ENCODE measurements at regions not wholly inside any gene's neighbourhood (a gene's known extent, or its start where the extent isn't known, plus 50 kb on each side); places are given as distances from the start of the nearest gene placed in this dataset.

- Histone ChIP-seq H3K9me3 (replicated peaks) (no peaks in the 10 kb centered on the region), H3K27me3 (no peaks in the 10 kb centered on the region), H3K4me1 (peaks cover 20% of the 10 kb centered on the region), H3K27ac (no peak overlapping the region), H3K4me3 (no peak overlapping the region), H3K36me3 (no peaks in the 10 kb centered on the region)
- DNase-seq = no peak
These were observed 550.7 kb upstream of the SLITRK5 start for GRCh38 chr13:87120476-87120875.

GRCh38 chr13:87122551-87122950 lies 548.6 kb upstream of the SLITRK5 start:
- Histone ChIP-seq H3K27me3 (no peaks in the 10 kb centered on the region), H3K4me1 (peaks cover 20% of the 10 kb centered on the region), H3K27ac (no peak overlapping the region), H3K36me3 (no peaks in the 10 kb centered on the region), H3K4me3 (no peak overlapping the region), H3K9me3 (replicated peaks) (no peaks in the 10 kb centered on the region)
- DNase-seq = no peak

GRCh38 chr13:87123987-87124784 lies 547.0 kb upstream of the SLITRK5 start:
- H3K4me3 ChIP-seq = peak overlapping the region; percentile 54
- DNase-seq = peak; percentile 94 to 97
- H3K9me3 ChIP-seq (replicated peaks) = no peaks in the 10 kb centered on the region
- peaks cover 20% of the 10 kb centered on the region for H3K4me1 ChIP-seq
- no peaks in the 10 kb centered on the region for H3K36me3 ChIP-seq
- H3K27me3 ChIP-seq = no peaks in the 10 kb centered on the region
- peak overlapping the region; percentile 93 for H3K27ac ChIP-seq

GRCh38 chr13:87124785-87125074 lies 546.4 kb upstream of the SLITRK5 start:
- DNase-seq = peak in 1 of 2 experiments; percentile 76
- peaks cover 20% of the 10 kb centered on the region for H3K4me1 ChIP-seq
- peak overlapping the region; percentile 54 for H3K4me3 ChIP-seq
- peak overlapping the region; percentile 93 for H3K27ac ChIP-seq
- H3K9me3 ChIP-seq (replicated peaks) = no peaks in the 10 kb centered on the region
- H3K36me3 ChIP-seq = no peaks in the 10 kb centered on the region
- no peaks in the 10 kb centered on the region for H3K27me3 ChIP-seq

GRCh38 chr13:87128036-87128435 lies 543.1 kb upstream of the SLITRK5 start:
- no peak overlapping the region for H3K4me3 ChIP-seq
- H3K4me1 ChIP-seq = peaks cover 28% of the 10 kb centered on the region
- H3K27ac ChIP-seq = no peak overlapping the region
- no peaks in the 10 kb centered on the region for H3K36me3 ChIP-seq
- DNase-seq = no peak
- no peaks in the 10 kb centered on the region for H3K27me3 ChIP-seq
- no peaks in the 10 kb centered on the region for H3K9me3 ChIP-seq (replicated peaks)

- Histone ChIP-seq H3K36me3 (no peaks in the 10 kb centered on the region), H3K4me1 (peaks cover 23% of the 10 kb centered on the region), H3K4me3 (no peak overlapping the region), H3K27me3 (no peaks in the 10 kb centered on the region), H3K27ac (no peak overlapping the region), H3K9me3 (replicated peaks) (no peaks in the 10 kb centered on the region)
- no peak for DNase-seq
These were observed 542.7 kb upstream of the SLITRK5 start for GRCh38 chr13:87128491-87128890.

- H3K27ac ChIP-seq = no peak overlapping the region
- H3K9me3 ChIP-seq (replicated peaks) = no peaks in the 10 kb centered on the region
- no peak overlapping the region for H3K4me3 ChIP-seq
- no peaks in the 10 kb centered on the region for H3K36me3 ChIP-seq
- no peak for DNase-seq
- no peaks in the 10 kb centered on the region for H3K27me3 ChIP-seq
- H3K4me1 ChIP-seq = peaks cover 20% of the 10 kb centered on the region
These were observed 541.4 kb upstream of the SLITRK5 start for GRCh38 chr13:87129602-87130300.

- no peaks in the 10 kb centered on the region for H3K9me3 ChIP-seq (replicated peaks)
- H3K4me1 ChIP-seq = peaks cover 14% of the 10 kb centered on the region
- DNase-seq = no peak
These were observed 540.7 kb upstream of the SLITRK5 start for GRCh38 chr13:87130423-87130822.

GRCh38 chr13:87131611-87132010 lies 539.6 kb upstream of the SLITRK5 start:
- Histone ChIP-seq H3K4me1 (peaks cover 14% of the 10 kb centered on the region), H3K27me3 (no peaks in the 10 kb centered on the region), H3K9me3 (replicated peaks) (no peaks in the 10 kb centered on the region), H3K4me3 (no peak overlapping the region), H3K36me3 (no peaks in the 10 kb centered on the region), H3K27ac (peak overlapping the region; percentile 10; the same call in 1 of the 2 replicates)
- peak in 1 of 2 experiments; percentile 14 for DNase-seq

More at GRCh38 chr13:87130423-87130822, 540.7 kb upstream of the SLITRK5 start:
- Histone ChIP-seq H3K27me3 (no peaks in the 10 kb centered on the region), H3K36me3 (no peaks in the 10 kb centered on the region), H3K27ac (no peak overlapping the region), H3K4me3 (no peak overlapping the region)

- Histone ChIP-seq H3K27me3 (no peaks in the 10 kb centered on the region), H3K36me3 (no peaks in the 10 kb centered on the region), H3K27ac (no peak overlapping the region), H3K4me1 (no peaks in the 10 kb centered on the region), H3K4me3 (no peak overlapping the region), H3K9me3 (replicated peaks) (no peaks in the 10 kb centered on the region)
- no peak for DNase-seq
These were observed 532.3 kb upstream of the SLITRK5 start for GRCh38 chr13:87138866-87139265.

- no peak overlapping the region for H3K27ac ChIP-seq
- DNase-seq = no peak
- H3K27me3 ChIP-seq = no peaks in the 10 kb centered on the region
- no peaks in the 10 kb centered on the region for H3K9me3 ChIP-seq (replicated peaks)
- no peak overlapping the region for H3K4me3 ChIP-seq
- H3K4me1 ChIP-seq = no peaks in the 10 kb centered on the region
- H3K36me3 ChIP-seq = no peaks in the 10 kb centered on the region
These were observed 524.1 kb upstream of the SLITRK5 start for GRCh38 chr13:87147076-87147475.

- H3K36me3 ChIP-seq = no peaks in the 10 kb centered on the region
- no peaks in the 10 kb centered on the region for H3K4me1 ChIP-seq
- H3K9me3 ChIP-seq (replicated peaks) = no peaks in the 10 kb centered on the region
- no peak overlapping the region for H3K27ac ChIP-seq
- no peaks in the 10 kb centered on the region for H3K27me3 ChIP-seq
- H3K4me3 ChIP-seq = no peak overlapping the region
- no peak for DNase-seq
These were observed 517.8 kb upstream of the SLITRK5 start for GRCh38 chr13:87153371-87153770.

GRCh38 chr13:87166348-87166747 lies 504.8 kb upstream of the SLITRK5 start:
- H3K9me3 ChIP-seq (replicated peaks) = no peaks in the 10 kb centered on the region
- H3K36me3 ChIP-seq = no peaks in the 10 kb centered on the region
- no peaks in the 10 kb centered on the region for H3K27me3 ChIP-seq
- H3K4me1 ChIP-seq = no peaks in the 10 kb centered on the region
- no peak overlapping the region for H3K4me3 ChIP-seq
- H3K27ac ChIP-seq = no peak overlapping the region
- DNase-seq = no peak

GRCh38 chr13:87168390-87168789 lies 502.8 kb upstream of the SLITRK5 start:
- Histone ChIP-seq H3K36me3 (no peaks in the 10 kb centered on the region), H3K27ac (no peak overlapping the region), H3K9me3 (replicated peaks) (no peaks in the 10 kb centered on the region), H3K4me1 (peaks cover 14% of the 10 kb centered on the region), H3K27me3 (no peaks in the 10 kb centered on the region), H3K4me3 (no peak overlapping the region)
- no peak for DNase-seq

GRCh38 chr13:87169337-87169736 lies 501.8 kb upstream of the SLITRK5 start:
- H3K27me3 ChIP-seq = no peaks in the 10 kb centered on the region
- no peak for DNase-seq
- no peaks in the 10 kb centered on the region for H3K36me3 ChIP-seq
- peaks cover 14% of the 10 kb centered on the region for H3K4me1 ChIP-seq
- H3K27ac ChIP-seq = no peak overlapping the region
- H3K9me3 ChIP-seq (replicated peaks) = no peaks in the 10 kb centered on the region
- no peak overlapping the region for H3K4me3 ChIP-seq

Measured in SJCRH30 (cell line).